Gastroesophageal sphincter (tissue), 3 donors: ENCODE measurements at regions not wholly inside any gene's neighbourhood (a gene's known extent, or its start where the extent isn't known, plus 50 kb on each side); places are given as distances from the start of the nearest gene placed in this dataset.

ENCODE experiments used
- POLR2A ChIP-seq, 2 donors: fragments of 450-650 bp; IDR thresholded peaks; one replicate each; pipeline ENCODE4 v1.6.1; 2017; ENCODE audit warnings: antibody characterized with exemption in 2 of 2, mild to moderate bottlenecking in 2 of 2, moderate library complexity in 1 of 2
- POLR2AphosphoS5 ChIP-seq: sonication (generic); formaldehyde crosslinking; IDR thresholded peaks from one replicate; pipeline ENCODE4 v1.6.1; 2017; ENCODE audit warnings: antibody characterized with exemption
- TF ChIP-seq, protein P1 (sequence below), 4 experiments: fragments of 200-600 bp in 2 of 4; fragments of 450-650 bp in 2 of 4; sonication (generic) in 1 of 4; IDR thresholded peaks; one replicate each; pipeline ENCODE4 v1.5.1; 2017 to 2019; ENCODE audit warnings: antibody characterized with exemption in 4 of 4, mild to moderate bottlenecking in 2 of 4, moderate library complexity in 2 of 4

DNA sequence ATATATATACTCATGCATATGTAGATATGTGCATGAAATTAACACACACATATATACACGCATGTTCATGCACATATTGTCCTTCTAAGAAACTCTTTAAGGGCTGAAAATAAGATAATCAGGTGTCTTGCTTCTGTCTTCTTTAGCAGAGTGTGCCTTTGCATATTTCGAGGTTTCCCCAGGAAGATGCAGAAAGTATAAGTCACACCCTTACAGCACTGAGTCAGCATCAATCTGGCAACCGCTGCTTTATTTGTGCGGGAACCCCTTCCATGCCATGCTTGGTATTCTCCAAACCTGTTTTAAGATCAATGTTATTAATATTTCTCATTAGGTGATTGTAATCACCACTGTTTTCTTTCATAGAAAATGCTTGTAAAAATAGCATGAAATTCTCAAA, 557.9 kb downstream of the CAAP1 start:
- TF ChIP-seq, protein P1, sequence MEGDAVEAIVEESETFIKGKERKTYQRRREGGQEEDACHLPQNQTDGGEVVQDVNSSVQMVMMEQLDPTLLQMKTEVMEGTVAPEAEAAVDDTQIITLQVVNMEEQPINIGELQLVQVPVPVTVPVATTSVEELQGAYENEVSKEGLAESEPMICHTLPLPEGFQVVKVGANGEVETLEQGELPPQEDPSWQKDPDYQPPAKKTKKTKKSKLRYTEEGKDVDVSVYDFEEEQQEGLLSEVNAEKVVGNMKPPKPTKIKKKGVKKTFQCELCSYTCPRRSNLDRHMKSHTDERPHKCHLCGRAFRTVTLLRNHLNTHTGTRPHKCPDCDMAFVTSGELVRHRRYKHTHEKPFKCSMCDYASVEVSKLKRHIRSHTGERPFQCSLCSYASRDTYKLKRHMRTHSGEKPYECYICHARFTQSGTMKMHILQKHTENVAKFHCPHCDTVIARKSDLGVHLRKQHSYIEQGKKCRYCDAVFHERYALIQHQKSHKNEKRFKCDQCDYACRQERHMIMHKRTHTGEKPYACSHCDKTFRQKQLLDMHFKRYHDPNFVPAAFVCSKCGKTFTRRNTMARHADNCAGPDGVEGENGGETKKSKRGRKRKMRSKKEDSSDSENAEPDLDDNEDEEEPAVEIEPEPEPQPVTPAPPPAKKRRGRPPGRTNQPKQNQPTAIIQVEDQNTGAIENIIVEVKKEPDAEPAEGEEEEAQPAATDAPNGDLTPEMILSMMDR (IDR thresholded peaks at IDR 0.05) = no peak
- TF ChIP-seq POLR2A (IDR thresholded peaks at IDR 0.05) (no peak), POLR2AphosphoS5 (no peak)
